Smooth muscle cell (in vitro differentiated cells): ENCODE measurements at regions not wholly inside any gene's neighbourhood (a gene's known extent, or its start where the extent isn't known, plus 50 kb on each side); places are given as distances from the start of the nearest gene placed in this dataset.

Source experiments
- DNase-seq: peaks from one replicate; lab custom pipeline; 2025; ENCODE audit not compliant: unreplicated experiment; lab: John Stamatoyannopoulos, UW
- H2AFZ ChIP-seq: fragments of 200-600 bp; sonication (generic); 2 replicates; pipeline ENCODE4 v1.6.0; 2016; ENCODE audit warnings: antibody characterized with exemption, low read depth, mild to moderate bottlenecking
- H3F3A ChIP-seq: fragments of 200-600 bp; sonication (generic); 2 replicates; pipeline ENCODE4 v1.6.0; 2017; ENCODE audit warnings: antibody characterized with exemption, low read depth
- H3K27ac ChIP-seq: fragments of 200-600 bp; sonication (generic); 2 replicates; pipeline ENCODE4 v1.5.1; 2016; ENCODE audit warnings: low read depth, mild to moderate bottlenecking
- H3K27me3 ChIP-seq: fragments of 200-600 bp; sonication (generic); 2 replicates; pipeline ENCODE4 v1.6.1; 2016; ENCODE audit warnings: low read depth, mild to moderate bottlenecking
- H3K36me3 ChIP-seq: fragments of 200-600 bp; sonication (generic); 2 replicates; pipeline ENCODE4 v1.5.1; 2016; ENCODE audit warnings: low read depth
- H3K4me1 ChIP-seq: fragments of 200-600 bp; sonication (generic); 2 replicates; pipeline ENCODE4 v1.5.1; 2016; ENCODE audit warnings: low read depth
- H3K4me2 ChIP-seq: fragments of 200-600 bp; sonication (generic); 2 replicates; pipeline ENCODE4 v1.6.0; 2016; ENCODE audit warnings: mild to moderate bottlenecking
- H3K4me3 ChIP-seq: fragments of 200-600 bp; sonication (generic); 2 replicates; pipeline ENCODE4 v1.5.1; 2016; ENCODE audit warnings: mild to moderate bottlenecking
- H3K79me2 ChIP-seq: fragments of 200-600 bp; sonication (generic); 2 replicates; pipeline ENCODE4 v1.6.0; 2016; ENCODE audit warnings: low read depth, mild to moderate bottlenecking
- H3K9ac ChIP-seq: fragments of 200-600 bp; sonication (generic); 2 replicates; pipeline ENCODE4 v1.6.0; 2016; ENCODE audit warnings: low read depth
- H3K9me3 ChIP-seq: fragments of 200-600 bp; sonication (generic); replicated peaks from 2 replicates; pipeline ENCODE4 v1.5.1; 2016; ENCODE audit warnings: low read depth
- H4K20me1 ChIP-seq: fragments of 200-600 bp; sonication (generic); 2 replicates; pipeline ENCODE4 v1.6.0; 2016; ENCODE audit warnings: low read depth
- CTCF ChIP-seq: fragments of 200-600 bp; sonication (generic); IDR thresholded peaks from 2 replicates; pipeline ENCODE4 v1.5.1; 2017; ENCODE audit warnings: borderline replicate concordance, mild to moderate bottlenecking, antibody characterized with exemption; ENCODE audit not compliant: insufficient read depth, poor library complexity, severe bottlenecking
- WGBS: methylation state at CpG from one replicate; pipeline ENCODE4 v1.1.7; 2016; ENCODE audit warnings: low lambda C conversion rate; 5-methylcytosine and 5-hydroxymethylcytosine counted together

GRCh38 chr6:167703781-167704180, 122.9 kb upstream of the AFDN start:
- Histone ChIP-seq H3K4me2 (no peak overlapping the region), H4K20me1 (no peaks in the 10 kb centered on the region), H3K4me1 (peaks cover 10% of the 10 kb centered on the region), H2AFZ (no peak overlapping the region), H3K9ac (no peak overlapping the region), H3K9me3 (no peaks in the 10 kb centered on the region), H3K4me3 (no peak overlapping the region), H3K36me3 (no peaks in the 10 kb centered on the region), H3F3A (peaks cover 6% of the 10 kb centered on the region), H3K27ac (no peak overlapping the region), H3K27me3 (no peaks in the 10 kb centered on the region), H3K79me2 (no peaks in the 10 kb centered on the region)
- no peak for TF ChIP-seq CTCF
- DNase-seq = no peak
- 91% methylated on average over 10 of the region's 10 CpGs for WGBS

- no peaks in the 10 kb centered on the region for H3K79me2 ChIP-seq
- H4K20me1 ChIP-seq = no peaks in the 10 kb centered on the region
- no peak for TF ChIP-seq CTCF
- no peak overlapping the region for H3K9ac ChIP-seq
- no peaks in the 10 kb centered on the region for H3K27me3 ChIP-seq
- DNase-seq = no peak
- H3K4me3 ChIP-seq = no peak overlapping the region
- H3K27ac ChIP-seq = no peak overlapping the region
- 86% methylated on average over 12 of the region's 12 CpGs for whole genome bisulfite sequencing
- H3K4me2 ChIP-seq = no peak overlapping the region
- H3K4me1 ChIP-seq = peaks cover 7% of the 10 kb centered on the region
- H3K36me3 ChIP-seq = no peaks in the 10 kb centered on the region
- no peaks in the 10 kb centered on the region for H3K9me3 ChIP-seq
- H3F3A ChIP-seq = peaks cover 6% of the 10 kb centered on the region
- no peak overlapping the region for H2AFZ ChIP-seq
These were observed 122.3 kb upstream of the AFDN start for GRCh38 chr6:167704396-167704901.

- Histone ChIP-seq H3K36me3 (no peaks in the 10 kb centered on the region), H3K4me3 (no peak overlapping the region), H3F3A (peaks cover 5% of the 10 kb centered on the region), H3K4me2 (no peak overlapping the region), H2AFZ (no peak overlapping the region), H3K9ac (no peak overlapping the region), H4K20me1 (no peaks in the 10 kb centered on the region), H3K27ac (no peak overlapping the region), H3K79me2 (no peaks in the 10 kb centered on the region), H3K9me3 (no peaks in the 10 kb centered on the region), H3K27me3 (no peaks in the 10 kb centered on the region), H3K4me1 (no peaks in the 10 kb centered on the region)
- no peak for TF ChIP-seq CTCF
- DNase-seq = no peak
- 93% methylated on average over 26 of the region's 26 CpGs for WGBS
These were observed 121.4 kb upstream of the AFDN start for GRCh38 chr6:167705211-167705750.
